Left lung (tissue), 4 donors: ENCODE measurements at regions not wholly inside any gene's neighbourhood (a gene's known extent, or its start where the extent isn't known, plus 50 kb on each side); places are given as distances from the start of the nearest gene placed in this dataset.
A peak's percentile ranks its signal among the peaks of the same experiment; 100 is the strongest.

ENCODE experiments used
- ATAC-seq: fragments of 200-7000 bp; cut with Tn5 transposase; one replicate; pipeline ENCODE4 v1.9.1; 2020; ENCODE audit warnings: moderate library complexity
- DNase-seq, 4 donors: peaks; one replicate each; pipeline ENCODE4 v3.0.0-alpha.2; 2013 to 2020
- H3K27ac ChIP-seq, 2 donors: fragments of 200-600 bp; sonication (generic) in 1 of 2; one replicate each; pipeline versions ENCODE4 v1.5.0 to v1.8.0; 2020 to 2021
- H3K27me3 ChIP-seq, 2 donors: fragments of 200-600 bp; sonication (generic) in 1 of 2; one replicate each; pipeline versions ENCODE4 v1.5.0 to v1.8.0; 2020 to 2021
- H3K36me3 ChIP-seq, 2 donors: fragments of 200-600 bp; sonication (generic) in 1 of 2; one replicate each; pipeline versions ENCODE4 v1.5.0 to v1.8.0; 2020 to 2021
- H3K4me1 ChIP-seq, 2 donors: fragments of 200-600 bp; one replicate each; pipeline ENCODE4 v1.8.0; 2021
- H3K4me3 ChIP-seq, 2 donors: fragments of 200-600 bp; sonication (generic) in 1 of 2; one replicate each; pipeline versions ENCODE4 v1.5.0 to v1.8.0; 2020 to 2021; ENCODE audit warnings: mild to moderate bottlenecking in 1 of 2
- H3K9me3 ChIP-seq, 2 donors: fragments of 200-600 bp; sonication (generic) in 1 of 2; one replicate each; pipeline versions ENCODE4 v1.5.0 to v1.8.0; 2020 to 2021
- CTCF ChIP-seq, 2 donors: fragments of 200-600 bp; sonication (generic) in 1 of 2; IDR thresholded peaks; one replicate each; pipeline versions ENCODE4 v1.5.0 to v1.8.0; 2021; ENCODE audit warnings: antibody characterized with exemption in 2 of 2
- intact Hi-C, 2 donors: fragments of 100-400 bp; cut with DNase I; formaldehyde crosslinking; loops; one replicate each; pipeline versions ENCODE4 v1.11.2 to v1.14.2; 2022
- donor health status: DM: no; HTN: yes; CAD: no.
- donor health status: DM: no; HTN: no; CAD: no.

- ATAC-seq, result no peak
- DNase-seq, result no peak
Measured at GRCh38 chr11:27218421-27219038, 144.5 kb downstream of the CCDC34 start.

GRCh38 chr11:27217948-27218420 is 145.0 kb downstream of the CCDC34 start:
- no peak for DNase-seq
- intact Hi-C loops, result no loop called here
- Histone ChIP-seq H3K4me1 (peaks cover 21 to 23% of the 10 kb centered on the region in 2 donors), H3K4me3 (no peak overlapping the region), H3K36me3 (no peaks in the 10 kb centered on the region), H3K27me3 (no peaks in the 10 kb centered on the region), H3K9me3 (no peaks in the 10 kb centered on the region), H3K27ac (no peak overlapping the region)
- no peak for ATAC-seq
- no peak for TF ChIP-seq CTCF (IDR thresholded peaks at IDR 0.05)

More at GRCh38 chr11:27218421-27219038, 144.5 kb downstream of the CCDC34 start:
- Histone ChIP-seq H3K9me3 (no peaks in the 10 kb centered on the region), H3K27me3 (no peaks in the 10 kb centered on the region), H3K4me3 (no peak overlapping the region), H3K36me3 (no peaks in the 10 kb centered on the region), H3K4me1 (peaks cover 18% of the 10 kb centered on the region in 2 donors), H3K27ac (no peak overlapping the region)
- TF ChIP-seq CTCF (IDR thresholded peaks at IDR 0.05), result no peak
- intact Hi-C loops, result no loop called here

GRCh38 chr11:27217496-27217895 is 145.5 kb downstream of the CCDC34 start:
- Histone ChIP-seq H3K27ac (no peak overlapping the region), H3K36me3 (no peaks in the 10 kb centered on the region), H3K4me3 (no peak overlapping the region), H3K9me3 (no peaks in the 10 kb centered on the region), H3K27me3 (no peaks in the 10 kb centered on the region), H3K4me1 (peaks cover 22 to 25% of the 10 kb centered on the region in 2 donors)
- no peak for DNase-seq
- ATAC-seq, result no peak
- TF ChIP-seq CTCF (IDR thresholded peaks at IDR 0.05), result no peak
- intact Hi-C loops, result no loop called here

- intact Hi-C loops, result no loop called here
- DNase-seq, result peak in 3 of 4 donors; percentile 40 to 94 (median 82)
- Histone ChIP-seq H3K27me3 (no peaks in the 10 kb centered on the region), H3K36me3 (no peaks in the 10 kb centered on the region), H3K27ac (peak overlapping the region in 1 of 2 donors; percentile 48), H3K4me1 (peaks cover 22 to 25% of the 10 kb centered on the region in 2 donors), H3K4me3 (no peak overlapping the region), H3K9me3 (no peaks in the 10 kb centered on the region)
- no peak for TF ChIP-seq CTCF (IDR thresholded peaks at IDR 0.05)
- ATAC-seq, result peak; percentile 15
Measured at GRCh38 chr11:27216270-27217149, 146.5 kb downstream of the CCDC34 start.
